Lower leg skin (tissue), 3 donors: ENCODE measurements at regions not wholly inside any gene's neighbourhood (a gene's known extent, or its start where the extent isn't known, plus 50 kb on each side); places are given as distances from the start of the nearest gene placed in this dataset.

Experiments used
- CTCF ChIP-seq, 3 donors: fragments of 450-650 bp; IDR thresholded peaks; one replicate each; pipeline ENCODE4 v1.5.1; 2016; ENCODE audit warnings: antibody characterized with exemption in 3 of 3, mild to moderate bottlenecking in 3 of 3, moderate library complexity in 2 of 3
- POLR2A ChIP-seq, 2 donors: fragments of 450-650 bp; IDR thresholded peaks; one replicate each; pipeline ENCODE4 v1.6.1; 2016 to 2017; ENCODE audit warnings: antibody characterized with exemption in 2 of 2, mild to moderate bottlenecking in 1 of 2, moderate library complexity in 1 of 2

- no peak for TF ChIP-seq POLR2A (IDR thresholded peaks at IDR 0.05)
- TF ChIP-seq CTCF (IDR thresholded peaks at IDR 0.05), result no peak
These were observed 944.3 kb downstream of the ADGRL3 start for GRCh38 chr4:62144431-62144830.
